Fibroblast of skin of left quadriceps (primary cell): ENCODE measurements at regions not wholly inside any gene's neighbourhood (a gene's known extent, or its start where the extent isn't known, plus 50 kb on each side); places are given as distances from the start of the nearest gene placed in this dataset.

Experiments used
- DNase-seq, 2 experiments: peaks; one replicate each; pipeline ENCODE4 v3.0.0-alpha.2; 2013; ENCODE audit warnings: low read depth in 2 of 2

GRCh38 chr2:181341855-181342600, 115.2 kb upstream of the ITGA4 start:
- no peak for DNase-seq

GRCh38 chr2:181348107-181348837, 108.9 kb upstream of the ITGA4 start:
- no peak for DNase-seq

GRCh38 chr2:181352158-181352557, 105.0 kb upstream of the ITGA4 start:
- DNase-seq: no peak

GRCh38 chr2:181354626-181355025, 102.6 kb upstream of the ITGA4 start:
- DNase-seq: peak; percentile 63 to 64

- no peak for DNase-seq
Measured at GRCh38 chr2:181356526-181357130, 100.6 kb upstream of the ITGA4 start.

- no peak for DNase-seq
Measured at GRCh38 chr2:181357979-181358378, 99.2 kb upstream of the ITGA4 start.

- no peak for DNase-seq
Measured at GRCh38 chr2:181362561-181362960, 94.6 kb upstream of the ITGA4 start.

- no peak for DNase-seq
Measured at GRCh38 chr2:181363164-181363563, 94.0 kb upstream of the ITGA4 start.

- DNase-seq: peak; percentile 63 to 71
Measured at GRCh38 chr2:181364492-181365170, 92.6 kb upstream of the ITGA4 start.

- no peak for DNase-seq
Measured at GRCh38 chr2:181366675-181367175, 90.5 kb upstream of the ITGA4 start.

GRCh38 chr2:181367411-181367810, 89.8 kb upstream of the ITGA4 start:
- DNase-seq: no peak

GRCh38 chr2:181367906-181368435, 89.2 kb upstream of the ITGA4 start:
- no peak for DNase-seq

- DNase-seq: no peak
Measured at GRCh38 chr2:181370126-181370525, 87.1 kb upstream of the ITGA4 start.

- DNase-seq: no peak
Measured at GRCh38 chr2:181371195-181371594, 86.0 kb upstream of the ITGA4 start.

- DNase-seq: peak; percentile 74 to 80
Measured at GRCh38 chr2:181371782-181372645, 85.2 kb upstream of the ITGA4 start.

GRCh38 chr2:181372646-181373040, 84.5 kb upstream of the ITGA4 start:
- no peak for DNase-seq

GRCh38 chr2:181374781-181375675, 82.2 kb upstream of the ITGA4 start:
- DNase-seq: peak; percentile 60 to 61

- DNase-seq: no peak
Measured at GRCh38 chr2:181376442-181376841, 80.7 kb upstream of the ITGA4 start.

GRCh38 chr2:181376999-181377398, 80.2 kb upstream of the ITGA4 start:
- DNase-seq: no peak

GRCh38 chr2:181378491-181378890, 78.7 kb upstream of the ITGA4 start:
- DNase-seq: no peak
